Naive thymus-derived CD8-positive, alpha-beta T cell (primary cell): ENCODE measurements at regions not wholly inside any gene's neighbourhood (a gene's known extent, or its start where the extent isn't known, plus 50 kb on each side); places are given as distances from the start of the nearest gene placed in this dataset.

Source experiments
- ATAC-seq, 2 donors: fragments of 150-1000 bp; cut with Tn5 transposase in 1 of 2; sonication (Bioruptor Pico), chemical (Tn5 transposase) in 1 of 2; 1 replicate in 1 of 2; 2 replicates in 1 of 2; pipeline ENCODE4 v1.10.0; 2021; ENCODE audit warnings: mild to moderate bottlenecking in 2 of 2, moderate library complexity in 2 of 2
- POLR2A ChIA-PET: fragments of 350-600 bp; sonication (Branson Sonifier 250); formaldehyde crosslinking; loops from one replicate; lab custom pipeline; 2021; ENCODE audit warnings: antibody characterized with exemption; lab: Charles Lee
- DNase-seq, 10 donors: peaks; one replicate each; pipeline versions ENCODE4 v3.0.0 to v3.0.0-alpha.2; 2020 to 2022
- H3K27ac Mint-ChIP-seq, 10 donors: one replicate each; pipeline ENCODE4 v1.8.0; 2020 to 2022; ENCODE audit warnings: mild to moderate bottlenecking in 10 of 10, mixed read lengths in 10 of 10, moderate library complexity in 4 of 10, inconsistent platforms in 1 of 10
- H3K27me3 Mint-ChIP-seq, 5 donors: one replicate each; pipeline ENCODE4 v1.8.0; 2021 to 2022; ENCODE audit warnings: mixed read lengths in 5 of 5
- H3K36me3 Mint-ChIP-seq, 3 donors: one replicate each; pipeline ENCODE4 v1.8.0; 2020 to 2022; ENCODE audit warnings: mixed read lengths in 3 of 3, mild to moderate bottlenecking in 2 of 3, inconsistent platforms in 1 of 3
- H3K4me1 Mint-ChIP-seq, 4 donors: one replicate each; pipeline ENCODE4 v1.8.0; 2021 to 2022; ENCODE audit warnings: mixed read lengths in 4 of 4
- H3K4me3 Mint-ChIP-seq, 10 donors: one replicate each; pipeline ENCODE4 v1.8.0; 2020 to 2022; ENCODE audit warnings: mild to moderate bottlenecking in 10 of 10, mixed read lengths in 10 of 10, moderate library complexity in 6 of 10, inconsistent platforms in 1 of 10
- H3K9me3 Mint-ChIP-seq, 9 donors: one replicate each; pipeline ENCODE4 v1.8.0; 2020 to 2022; ENCODE audit warnings: mixed read lengths in 9 of 9, mild to moderate bottlenecking in 3 of 9, inconsistent platforms in 1 of 9, moderate library complexity in 1 of 9

DNA sequence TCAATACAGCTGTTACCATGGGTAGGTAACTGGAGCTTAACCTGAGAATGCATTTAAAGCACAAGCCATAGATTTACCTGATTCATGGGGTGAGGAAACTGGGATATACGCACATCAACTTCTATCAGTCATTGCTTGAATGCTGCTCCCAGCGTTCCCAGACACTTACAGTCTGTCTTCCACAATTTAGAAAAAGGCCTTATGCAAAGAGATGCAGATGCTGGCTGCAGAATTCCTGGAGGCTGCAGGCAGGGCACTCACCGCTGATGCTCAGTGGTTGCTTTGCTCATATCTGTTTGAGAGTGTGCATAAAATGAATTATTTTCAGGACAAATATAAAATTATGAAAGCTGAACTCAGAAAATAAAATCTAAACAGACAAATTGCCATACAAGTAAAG, 950.7 kb upstream of the PIK3C3 start:
- Mint-ChIP-seq H3K9me3 (peaks cover 0 to 37% (median 2%) of the 10 kb centered on the region in 9 donors), H3K4me1 (no peaks in the 10 kb centered on the region), H3K27me3 (no peaks in the 10 kb centered on the region), H3K36me3 (no peaks in the 10 kb centered on the region), H3K27ac (no peak overlapping the region), H3K4me3 (no peak overlapping the region)
- no peak for DNase-seq
- POLR2A ChIA-PET: no interaction called here
- ATAC-seq: no peak

DNA sequence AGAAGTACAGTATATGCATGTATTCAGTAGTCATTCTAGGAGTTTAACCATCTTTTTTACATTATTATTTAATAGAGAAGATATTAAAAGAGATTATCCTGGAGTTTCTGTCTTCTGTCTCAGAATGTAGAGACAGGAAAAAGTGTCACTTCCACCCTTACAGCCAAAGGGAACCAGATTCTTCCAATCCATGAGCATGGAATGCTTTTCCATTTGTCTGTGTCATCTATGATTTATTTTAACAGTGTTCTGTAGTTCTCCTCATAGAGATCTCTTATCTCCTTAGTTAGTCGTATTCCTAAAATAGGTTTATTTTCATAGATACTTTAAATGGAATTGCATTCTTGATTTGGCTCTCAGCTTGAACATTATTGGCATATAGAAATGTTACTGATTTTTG, 959.5 kb upstream of the PIK3C3 start:
- DNase-seq (no peak), ATAC-seq (no peak)
- no peaks in the 10 kb centered on the region for H3K36me3 Mint-ChIP-seq
- peaks cover 0 to 11% (median 4%) of the 10 kb centered on the region in 9 donors for H3K9me3 Mint-ChIP-seq
- no peak overlapping the region for H3K4me3 Mint-ChIP-seq
- POLR2A ChIA-PET: no interaction called here
- no peaks in the 10 kb centered on the region for H3K27me3 Mint-ChIP-seq
- H3K27ac Mint-ChIP-seq: no peak overlapping the region
- no peaks in the 10 kb centered on the region for H3K4me1 Mint-ChIP-seq

DNA sequence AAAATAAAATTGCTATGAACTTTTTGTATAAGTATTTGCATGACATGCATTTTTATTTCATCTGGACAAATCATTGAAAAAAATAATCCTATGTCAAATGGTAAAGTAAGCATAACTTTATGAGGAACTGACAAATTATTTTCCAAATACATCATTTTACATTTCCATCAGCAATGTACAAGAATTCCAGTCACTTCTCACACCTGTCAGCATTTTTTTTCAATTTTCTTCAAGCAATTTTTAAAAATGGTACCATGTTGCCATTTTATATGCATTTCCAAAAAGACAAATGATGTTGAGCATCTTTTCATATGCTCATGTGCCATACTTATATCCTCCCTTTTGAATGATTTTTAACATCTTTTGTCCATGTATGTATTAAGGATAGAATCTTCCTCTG, 961.7 kb upstream of the PIK3C3 start:
- Mint-ChIP-seq H3K27ac (no peak overlapping the region), H3K9me3 (peaks cover 0 to 11% (median 1%) of the 10 kb centered on the region in 9 donors), H3K4me3 (no peak overlapping the region), H3K27me3 (no peaks in the 10 kb centered on the region), H3K4me1 (no peaks in the 10 kb centered on the region), H3K36me3 (no peaks in the 10 kb centered on the region)
- no peak for DNase-seq
- POLR2A ChIA-PET: no interaction called here
- ATAC-seq: no peak

DNA sequence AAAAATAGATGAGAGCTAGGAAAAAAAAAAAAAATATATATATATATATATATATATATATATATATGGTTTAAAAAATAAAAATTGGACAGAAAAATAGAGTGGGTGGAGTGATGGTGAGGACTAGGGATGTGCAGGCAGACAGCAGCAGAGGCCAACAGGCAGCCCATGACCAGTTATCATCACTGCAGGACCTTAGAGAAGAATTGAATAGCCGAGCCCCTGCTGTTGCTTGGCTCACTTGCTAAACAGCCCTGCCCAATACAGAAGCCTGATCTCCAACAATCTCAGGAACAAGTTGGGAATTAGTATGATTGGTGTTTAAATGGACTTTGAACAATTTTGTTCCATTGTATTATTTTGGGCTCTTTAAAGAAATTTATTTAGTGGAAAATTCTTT, 967.5 kb upstream of the PIK3C3 start:
- no peak for DNase-seq
- no peak for ATAC-seq
- no peak overlapping the region for H3K4me3 Mint-ChIP-seq
- H3K9me3 Mint-ChIP-seq: peaks cover 0 to 11% (median 3%) of the 10 kb centered on the region in 9 donors
- no peaks in the 10 kb centered on the region for H3K27me3 Mint-ChIP-seq
- no peaks in the 10 kb centered on the region for H3K4me1 Mint-ChIP-seq
- POLR2A ChIA-PET: no interaction called here
- no peaks in the 10 kb centered on the region for H3K36me3 Mint-ChIP-seq
- no peak overlapping the region for H3K27ac Mint-ChIP-seq

GRCh38 chr18:40985436-40985835, 969.6 kb upstream of the PIK3C3 start:
- H3K4me1 Mint-ChIP-seq: no peaks in the 10 kb centered on the region
- H3K27ac Mint-ChIP-seq: no peak overlapping the region
- DNase-seq: no peak
- no peaks in the 10 kb centered on the region for H3K27me3 Mint-ChIP-seq
- POLR2A ChIA-PET: no interaction called here
- H3K36me3 Mint-ChIP-seq: no peaks in the 10 kb centered on the region
- no peak overlapping the region for H3K4me3 Mint-ChIP-seq
- peaks cover 0 to 6% (median 4%) of the 10 kb centered on the region in 9 donors for H3K9me3 Mint-ChIP-seq
- ATAC-seq: no peak

DNA sequence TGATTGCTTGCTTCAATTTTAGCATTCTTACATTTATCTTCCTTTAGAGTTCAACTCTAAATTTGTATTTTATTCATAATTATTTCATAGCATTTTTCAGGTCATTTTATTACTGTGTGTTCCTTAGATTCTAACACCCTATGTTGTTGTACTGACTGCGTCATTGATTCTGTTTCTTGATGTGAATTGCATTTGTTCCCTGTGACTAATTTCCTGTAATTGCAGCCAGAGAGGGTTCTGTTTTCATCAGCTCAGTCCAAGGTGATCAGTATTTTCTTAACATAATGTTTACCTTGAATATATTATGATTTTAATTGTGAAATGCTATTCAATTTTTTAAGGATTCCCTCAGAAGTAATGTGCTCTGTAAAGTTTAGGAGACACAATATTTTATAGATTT, 970.2 kb upstream of the PIK3C3 start:
- no peak for DNase-seq
- H3K36me3 Mint-ChIP-seq: no peaks in the 10 kb centered on the region
- H3K4me1 Mint-ChIP-seq: no peaks in the 10 kb centered on the region
- H3K27ac Mint-ChIP-seq: no peak overlapping the region
- ATAC-seq: no peak
- no peak overlapping the region for H3K4me3 Mint-ChIP-seq
- H3K9me3 Mint-ChIP-seq: peaks cover 0 to 6% (median 2%) of the 10 kb centered on the region in 9 donors
- H3K27me3 Mint-ChIP-seq: no peaks in the 10 kb centered on the region
- POLR2A ChIA-PET: no interaction called here

DNA sequence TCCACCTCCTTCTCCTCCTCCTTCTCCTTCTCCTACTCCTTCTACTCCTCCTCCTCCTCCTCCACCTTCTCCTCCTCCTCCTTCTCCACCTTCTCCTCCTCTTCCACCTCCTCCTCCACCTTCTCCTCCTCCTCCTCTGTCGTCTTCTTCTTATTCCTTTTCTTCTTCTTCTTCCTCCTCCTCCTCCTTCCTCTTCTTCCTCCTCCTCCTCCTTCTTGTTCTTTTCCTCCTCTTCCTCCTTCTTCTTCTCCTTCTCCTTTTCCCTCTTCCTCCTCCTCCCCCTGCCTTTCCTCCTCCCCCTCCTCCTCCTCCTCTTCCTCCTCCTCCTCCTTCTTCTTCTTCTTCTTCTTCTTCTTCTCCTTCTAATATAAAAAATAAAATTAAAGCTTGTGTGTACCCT, 971.2 kb upstream of the PIK3C3 start:
- DNase-seq: no peak
- POLR2A ChIA-PET: no interaction called here

DNA sequence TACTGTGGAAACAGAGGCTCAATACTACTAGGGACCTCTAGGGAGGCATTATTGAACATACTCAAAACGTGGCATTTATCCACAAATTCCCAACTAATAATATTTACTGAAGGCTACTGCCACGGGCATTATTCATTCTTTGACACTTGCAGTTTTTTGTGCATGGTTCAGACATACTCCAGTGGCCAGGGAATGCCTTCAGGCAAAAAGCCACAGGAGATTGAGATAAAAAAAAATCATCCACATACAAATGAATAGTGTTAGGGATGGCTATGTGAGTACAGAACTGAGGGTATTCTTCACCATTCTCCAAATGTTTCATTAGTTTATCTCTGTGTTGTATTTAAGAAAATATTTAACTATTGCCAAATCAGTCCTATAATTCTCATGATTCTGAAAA, 974.9 kb upstream of the PIK3C3 start:
- peaks cover 0 to 13% (median 10%) of the 10 kb centered on the region in 9 donors for H3K9me3 Mint-ChIP-seq
- no peaks in the 10 kb centered on the region for H3K27me3 Mint-ChIP-seq
- no peaks in the 10 kb centered on the region for H3K4me1 Mint-ChIP-seq
- POLR2A ChIA-PET: no interaction called here
- no peak for ATAC-seq
- H3K27ac Mint-ChIP-seq: no peak overlapping the region
- H3K36me3 Mint-ChIP-seq: no peaks in the 10 kb centered on the region
- no peak for DNase-seq
- H3K4me3 Mint-ChIP-seq: no peak overlapping the region

More for the DNA sequence above, 971.2 kb upstream of the PIK3C3 start:
- H3K36me3 Mint-ChIP-seq: no peaks in the 10 kb centered on the region
- H3K27me3 Mint-ChIP-seq: no peaks in the 10 kb centered on the region
- no peak for ATAC-seq
- no peaks in the 10 kb centered on the region for H3K4me1 Mint-ChIP-seq
- H3K4me3 Mint-ChIP-seq: no peak overlapping the region
- peaks cover 0 to 8% (median 4%) of the 10 kb centered on the region in 9 donors for H3K9me3 Mint-ChIP-seq
- H3K27ac Mint-ChIP-seq: no peak overlapping the region

DNA sequence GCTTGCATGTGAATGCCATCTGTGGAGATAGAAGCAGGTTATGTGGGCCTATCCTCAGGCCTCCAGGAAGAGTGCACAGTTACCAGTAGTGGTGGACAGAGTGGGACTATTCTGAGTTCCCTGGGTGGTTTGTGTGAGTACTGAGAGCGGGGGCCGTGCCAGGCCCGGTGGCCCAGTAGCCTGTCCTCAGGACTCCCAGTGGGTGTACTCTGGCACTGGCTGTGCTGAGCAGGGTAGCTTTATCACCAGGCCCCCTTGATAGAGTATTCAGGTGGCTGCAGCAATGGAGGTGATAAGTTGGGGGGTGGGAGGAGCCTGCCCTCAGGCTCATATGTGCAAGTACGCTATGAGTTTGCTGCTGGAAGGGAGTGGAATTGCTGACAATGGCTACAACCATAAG, 979.0 kb upstream of the PIK3C3 start:
- H3K36me3 Mint-ChIP-seq: no peaks in the 10 kb centered on the region
- H3K4me3 Mint-ChIP-seq: no peak overlapping the region
- no peak for DNase-seq
- H3K27me3 Mint-ChIP-seq: no peaks in the 10 kb centered on the region
- H3K27ac Mint-ChIP-seq: no peak overlapping the region
- POLR2A ChIA-PET: no interaction called here
- no peak for ATAC-seq
- peaks cover 0 to 34% (median 18%) of the 10 kb centered on the region in 9 donors for H3K9me3 Mint-ChIP-seq
- H3K4me1 Mint-ChIP-seq: no peaks in the 10 kb centered on the region

- POLR2A ChIA-PET: no interaction called here
- Mint-ChIP-seq H3K4me3 (no peak overlapping the region), H3K4me1 (no peaks in the 10 kb centered on the region), H3K27me3 (no peaks in the 10 kb centered on the region), H3K36me3 (no peaks in the 10 kb centered on the region), H3K27ac (no peak overlapping the region), H3K9me3 (peaks cover 0 to 34% (median 19%) of the 10 kb centered on the region in 9 donors)
- ATAC-seq (no peak), DNase-seq (no peak)
These were observed 980.6 kb upstream of the PIK3C3 start for GRCh38 chr18:40974448-40974847.

DNA sequence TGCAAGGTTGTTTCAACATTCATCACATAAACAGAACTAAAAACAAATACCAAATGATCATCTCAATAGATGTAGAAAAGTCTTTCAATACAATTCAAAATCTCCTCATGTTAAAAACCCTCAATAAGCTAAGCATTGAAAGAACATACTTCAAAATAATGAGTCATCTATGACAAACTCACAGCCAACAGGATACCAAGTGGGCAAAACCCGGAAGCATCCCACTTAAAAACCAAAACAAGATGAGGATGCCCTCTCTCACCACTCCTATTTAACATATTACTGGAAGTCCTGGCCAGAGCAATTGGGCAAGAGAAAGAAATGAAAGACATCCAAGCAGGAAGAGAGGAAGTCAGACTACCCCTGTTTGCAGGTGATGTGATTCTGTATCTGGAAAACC, 992.2 kb upstream of the PIK3C3 start:
- H3K27me3 Mint-ChIP-seq: no peaks in the 10 kb centered on the region
- no peak for DNase-seq
- peaks cover 0 to 12% (median 4%) of the 10 kb centered on the region in 9 donors for H3K9me3 Mint-ChIP-seq
- no peak overlapping the region for H3K4me3 Mint-ChIP-seq
- H3K27ac Mint-ChIP-seq: no peak overlapping the region
- H3K36me3 Mint-ChIP-seq: no peaks in the 10 kb centered on the region
- no peaks in the 10 kb centered on the region for H3K4me1 Mint-ChIP-seq
- POLR2A ChIA-PET: no interaction called here
- no peak for ATAC-seq

GRCh38 chr18:40957533-40958070, 997.4 kb upstream of the PIK3C3 start:
- ATAC-seq: no peak
- POLR2A ChIA-PET: no interaction called here
- Mint-ChIP-seq H3K4me3 (no peak overlapping the region), H3K9me3 (peaks cover 0 to 21% (median 7%) of the 10 kb centered on the region in 9 donors), H3K4me1 (no peaks in the 10 kb centered on the region), H3K36me3 (no peaks in the 10 kb centered on the region), H3K27me3 (no peaks in the 10 kb centered on the region), H3K27ac (no peak overlapping the region)
- no peak for DNase-seq

DNA sequence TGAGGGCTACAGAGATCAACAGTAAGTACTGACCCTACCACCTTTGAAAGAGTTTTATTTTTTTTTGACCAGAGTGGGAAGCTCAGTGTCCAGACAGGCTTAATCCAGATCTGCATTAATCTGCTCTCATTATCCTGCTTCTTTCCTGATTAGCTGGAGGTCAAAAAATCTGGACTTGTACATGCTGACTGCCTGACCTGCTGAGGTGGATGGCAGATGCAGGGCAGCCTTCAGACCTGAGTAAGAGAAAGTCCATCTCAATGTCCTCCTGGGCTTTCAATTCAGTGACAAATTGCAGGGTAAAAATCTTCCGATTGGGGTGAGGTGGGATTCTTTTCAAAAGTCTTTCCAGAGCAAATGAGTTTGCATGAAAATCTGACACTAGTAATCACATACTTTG, 998.8 kb upstream of the PIK3C3 start:
- H3K9me3 Mint-ChIP-seq: peaks cover 0 to 26% (median 6%) of the 10 kb centered on the region in 9 donors
- H3K4me3 Mint-ChIP-seq: no peak overlapping the region
- H3K4me1 Mint-ChIP-seq: no peaks in the 10 kb centered on the region
- no peaks in the 10 kb centered on the region for H3K27me3 Mint-ChIP-seq
- no peaks in the 10 kb centered on the region for H3K36me3 Mint-ChIP-seq
- no peak for DNase-seq
- no peak for ATAC-seq
- no peak overlapping the region for H3K27ac Mint-ChIP-seq
- POLR2A ChIA-PET: no interaction called here

DNA sequence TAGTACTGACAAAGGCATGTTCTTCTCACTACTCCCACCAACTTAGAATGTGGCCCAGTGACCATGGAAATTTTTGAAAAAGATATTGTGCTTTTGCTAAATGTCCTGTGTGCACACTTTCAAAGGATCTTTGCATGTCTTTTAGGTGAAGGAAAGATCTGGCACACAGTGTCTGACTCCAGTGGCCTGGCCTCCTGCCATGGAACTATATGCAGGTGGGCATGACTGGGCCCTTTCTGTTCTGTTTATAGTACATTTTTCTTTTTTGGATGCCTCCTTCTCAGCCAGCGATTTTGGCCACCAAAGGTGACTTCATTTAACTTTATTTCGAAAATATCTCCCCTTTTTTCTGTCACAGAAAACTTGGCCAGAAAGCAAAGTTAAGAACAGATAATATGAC, 999.7 kb upstream of the PIK3C3 start:
- DNase-seq (no peak), ATAC-seq (no peak)
- no peaks in the 10 kb centered on the region for H3K36me3 Mint-ChIP-seq
- no peak overlapping the region for H3K4me3 Mint-ChIP-seq
- H3K4me1 Mint-ChIP-seq: no peaks in the 10 kb centered on the region
- H3K27me3 Mint-ChIP-seq: no peaks in the 10 kb centered on the region
- peaks cover 0 to 35% (median 3%) of the 10 kb centered on the region in 9 donors for H3K9me3 Mint-ChIP-seq
- POLR2A ChIA-PET: no interaction called here
- H3K27ac Mint-ChIP-seq: no peak overlapping the region
